Fibroblast of villous mesenchyme (primary cell): ENCODE measurements at regions not wholly inside any gene's neighbourhood (a gene's known extent, or its start where the extent isn't known, plus 50 kb on each side); places are given as distances from the start of the nearest gene placed in this dataset.

Experiments used
- DNase-seq: peaks from one replicate; pipeline ENCODE4 v3.0.0-alpha.2; 2010; ENCODE audit warnings: low read depth
- H3K4me3 ChIP-seq: 2 replicates; pipeline ENCODE4 v1.5.1; 2011; ENCODE audit warnings: low read depth, mild to moderate bottlenecking, low read length
- CTCF ChIP-seq: IDR thresholded peaks from 2 replicates; pipeline ENCODE4 v1.5.1; 2012; ENCODE audit warnings: low read depth, mild to moderate bottlenecking, low read length; ENCODE audit not compliant: insufficient read depth

GRCh38 chr2:60174146-60174545 is 379.3 kb downstream of the BCL11A start:
- DNase-seq = no peak
- H3K4me3 ChIP-seq = no peak overlapping the region
- no peak for TF ChIP-seq CTCF

DNA sequence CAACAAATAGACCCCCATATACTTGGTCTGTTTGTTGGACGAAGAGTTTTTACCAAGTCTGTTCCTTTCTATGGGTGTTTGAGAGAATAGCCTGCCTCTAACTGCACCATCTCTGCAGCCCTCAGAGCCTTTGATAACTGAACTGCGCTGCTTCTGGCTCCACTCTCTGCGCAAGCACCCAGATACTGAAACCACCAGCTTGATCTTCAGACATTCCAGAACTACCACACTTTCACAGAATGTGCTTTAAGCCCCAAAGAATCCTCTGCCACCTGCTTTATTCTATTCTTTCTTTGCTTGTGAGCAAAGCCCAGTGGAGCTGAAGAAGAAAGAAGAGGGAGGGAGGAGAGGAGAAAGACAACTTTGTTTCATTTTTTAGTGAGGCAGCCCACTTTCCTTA is 380.7 kb downstream of the BCL11A start:
- TF ChIP-seq CTCF = no peak
- no peak for DNase-seq
- H3K4me3 ChIP-seq = no peak overlapping the region

GRCh38 chr2:60170272-60170671 is 383.2 kb downstream of the BCL11A start:
- no peak for TF ChIP-seq CTCF
- H3K4me3 ChIP-seq = no peak overlapping the region
- no peak for DNase-seq

GRCh38 chr2:60168247-60168646 is 385.2 kb downstream of the BCL11A start:
- no peak for TF ChIP-seq CTCF
- H3K4me3 ChIP-seq = no peak overlapping the region

GRCh38 chr2:60167089-60167488 is 386.4 kb downstream of the BCL11A start:
- no peak for DNase-seq
- no peak for TF ChIP-seq CTCF
- no peak overlapping the region for H3K4me3 ChIP-seq

More at GRCh38 chr2:60168247-60168646, 385.2 kb downstream of the BCL11A start:
- DNase-seq = no peak

DNA sequence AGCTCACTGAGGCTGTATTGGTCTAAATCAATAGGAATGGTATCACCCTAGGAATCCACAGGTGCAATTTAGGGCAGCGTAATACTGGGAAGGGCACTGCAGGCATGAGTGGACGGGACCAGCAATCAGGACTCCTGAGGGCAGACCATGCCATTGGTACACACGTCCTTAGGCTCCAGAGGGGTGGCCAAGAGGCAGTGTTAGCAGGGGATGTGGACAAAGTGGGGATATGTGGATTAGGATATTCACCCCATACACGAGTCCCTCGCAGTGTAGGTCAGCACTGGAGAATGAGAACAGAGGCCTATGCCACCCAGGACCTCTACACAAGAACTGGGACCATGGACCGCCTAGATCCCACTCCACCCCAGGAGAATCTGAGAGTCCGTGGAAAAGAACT is 389.8 kb downstream of the BCL11A start:
- H3K4me3 ChIP-seq = no peak overlapping the region
- no peak for DNase-seq
- no peak for TF ChIP-seq CTCF

- no peak for DNase-seq
- no peak for TF ChIP-seq CTCF
- no peak overlapping the region for H3K4me3 ChIP-seq
Measured at GRCh38 chr2:60159519-60159918, 393.9 kb downstream of the BCL11A start.
